Fibroblast of the aortic adventitia (primary cell): ENCODE measurements at regions not wholly inside any gene's neighbourhood (a gene's known extent, or its start where the extent isn't known, plus 50 kb on each side); places are given as distances from the start of the nearest gene placed in this dataset.

Experiments used
- DNase-seq: peaks from one replicate; pipeline ENCODE4 v3.0.0-alpha.2; 2010; ENCODE audit warnings: low read depth
- H3K4me3 ChIP-seq: 2 replicates; pipeline ENCODE4 v1.5.1; 2011; ENCODE audit warnings: low read depth, mild to moderate bottlenecking, control low read depth, low read length, moderate library complexity
- TF ChIP-seq, protein P1 (sequence below): IDR thresholded peaks from 2 replicates; pipeline ENCODE4 v1.5.1; 2011; ENCODE audit warnings: mild to moderate bottlenecking, low read length, control low read depth, inconsistent platforms; ENCODE audit not compliant: insufficient read depth

- no peak for DNase-seq
- TF ChIP-seq, protein P1, sequence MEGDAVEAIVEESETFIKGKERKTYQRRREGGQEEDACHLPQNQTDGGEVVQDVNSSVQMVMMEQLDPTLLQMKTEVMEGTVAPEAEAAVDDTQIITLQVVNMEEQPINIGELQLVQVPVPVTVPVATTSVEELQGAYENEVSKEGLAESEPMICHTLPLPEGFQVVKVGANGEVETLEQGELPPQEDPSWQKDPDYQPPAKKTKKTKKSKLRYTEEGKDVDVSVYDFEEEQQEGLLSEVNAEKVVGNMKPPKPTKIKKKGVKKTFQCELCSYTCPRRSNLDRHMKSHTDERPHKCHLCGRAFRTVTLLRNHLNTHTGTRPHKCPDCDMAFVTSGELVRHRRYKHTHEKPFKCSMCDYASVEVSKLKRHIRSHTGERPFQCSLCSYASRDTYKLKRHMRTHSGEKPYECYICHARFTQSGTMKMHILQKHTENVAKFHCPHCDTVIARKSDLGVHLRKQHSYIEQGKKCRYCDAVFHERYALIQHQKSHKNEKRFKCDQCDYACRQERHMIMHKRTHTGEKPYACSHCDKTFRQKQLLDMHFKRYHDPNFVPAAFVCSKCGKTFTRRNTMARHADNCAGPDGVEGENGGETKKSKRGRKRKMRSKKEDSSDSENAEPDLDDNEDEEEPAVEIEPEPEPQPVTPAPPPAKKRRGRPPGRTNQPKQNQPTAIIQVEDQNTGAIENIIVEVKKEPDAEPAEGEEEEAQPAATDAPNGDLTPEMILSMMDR = no peak
Observed at GRCh38 chr17:55561316-55561972, 50.2 kb upstream of the SMIM36 start.

More at GRCh38 chr17:55561316-55561972, 50.2 kb upstream of the SMIM36 start:
- no peak overlapping the region for H3K4me3 ChIP-seq
